HG03039 (cell line): ENCODE measurements at regions not wholly inside any gene's neighbourhood (a gene's known extent, or its start where the extent isn't known, plus 50 kb on each side); places are given as distances from the start of the nearest gene placed in this dataset.

Source experiments
- ATAC-seq: cut with Tn5 transposase; IDR thresholded peaks from one replicate; pipeline ENCODE4 v1.9.1; 2021; ENCODE audit warnings: mild to moderate bottlenecking, moderate library complexity; ENCODE audit not compliant: unreplicated experiment

- no peak for ATAC-seq
Measured at GRCh38 chr9:121568343-121569265, 69.0 kb upstream of the GGTA1 start.

- no peak for ATAC-seq
Measured at GRCh38 chr9:121569266-121569648, 69.6 kb upstream of the GGTA1 start.

GRCh38 chr9:121572581-121572980, 72.9 kb upstream of the GGTA1 start:
- no peak for ATAC-seq

- ATAC-seq = no peak
Measured at GRCh38 chr9:121573717-121574485, 74.3 kb upstream of the GGTA1 start.

- ATAC-seq = no peak
Measured at GRCh38 chr9:121574774-121575519, 75.3 kb upstream of the GGTA1 start.

GRCh38 chr9:121576281-121577075, 75.0 kb upstream of the DAB2IP start:
- no peak for ATAC-seq

- ATAC-seq = no peak
Measured at GRCh38 chr9:121577166-121577565, 74.3 kb upstream of the DAB2IP start.

- ATAC-seq = no peak
Measured at GRCh38 chr9:121577572-121577971, 73.9 kb upstream of the DAB2IP start.

GRCh38 chr9:121581786-121582600, 69.4 kb upstream of the DAB2IP start:
- no peak for ATAC-seq

- no peak for ATAC-seq
Measured at GRCh38 chr9:121582641-121583040, 68.8 kb upstream of the DAB2IP start.

GRCh38 chr9:121584421-121584820, 67.0 kb upstream of the DAB2IP start:
- no peak for ATAC-seq

- ATAC-seq = no peak
Measured at GRCh38 chr9:121587863-121588262, 63.6 kb upstream of the DAB2IP start.

- ATAC-seq = no peak
Measured at GRCh38 chr9:121589986-121590385, 61.4 kb upstream of the DAB2IP start.

GRCh38 chr9:121592265-121592664, 59.2 kb upstream of the DAB2IP start:
- no peak for ATAC-seq

- ATAC-seq = no peak
Measured at GRCh38 chr9:121593066-121593465, 58.4 kb upstream of the DAB2IP start.

GRCh38 chr9:121596515-121596914, 54.9 kb upstream of the DAB2IP start:
- no peak for ATAC-seq

GRCh38 chr9:121597698-121598166, 53.7 kb upstream of the DAB2IP start:
- no peak for ATAC-seq

GRCh38 chr9:121598167-121598964, 53.1 kb upstream of the DAB2IP start:
- ATAC-seq = no peak
